Lower leg skin (tissue), 4 donors: ENCODE measurements at regions not wholly inside any gene's neighbourhood (a gene's known extent, or its start where the extent isn't known, plus 50 kb on each side); places are given as distances from the start of the nearest gene placed in this dataset.
"Not testable (repeated sequence)": the region's sequence is repeated elsewhere in the genome, so short reads cannot be mapped to it uniquely, and the experiment has no call there.

Experiments
- DNase-seq, 2 donors: peaks; one replicate each; pipeline ENCODE4 v3.0.0-alpha.2; 2019; ENCODE audit warnings: low spot score in 2 of 2
- H3K4me3 ChIP-seq: fragments of 200-600 bp; sonication (generic); 2 replicates; pipeline ENCODE4 v1.5.1; 2017; ENCODE audit warnings: mild to moderate bottlenecking, low read depth; ENCODE audit not compliant: poor library complexity, severe bottlenecking
- CTCF ChIP-seq, 3 donors: fragments of 450-650 bp; IDR thresholded peaks; one replicate each; pipeline ENCODE4 v1.5.1; 2016; ENCODE audit warnings: antibody characterized with exemption in 3 of 3, mild to moderate bottlenecking in 3 of 3, moderate library complexity in 2 of 3
- POLR2A ChIP-seq, 2 donors: fragments of 450-650 bp; IDR thresholded peaks; one replicate each; pipeline ENCODE4 v1.6.1; 2016 to 2017; ENCODE audit warnings: antibody characterized with exemption in 2 of 2, mild to moderate bottlenecking in 1 of 2, moderate library complexity in 1 of 2
- WGBS, 2 donors: methylation state at CpG; one replicate each; pipeline ENCODE4 v1.1.5; 2018; 5-methylcytosine and 5-hydroxymethylcytosine counted together
- intact Hi-C: fragments of 100-400 bp; cut with DNase I; formaldehyde crosslinking; loops from one replicate; pipeline ENCODE4 v1.15.0; 2023; ENCODE audit warnings: low total_unique reads

GRCh38 chr2:188028739-188029138 is 262.9 kb upstream of the GULP1 start:
- no peak overlapping the region for H3K4me3 ChIP-seq
- 58 to 62% methylated on average over 4 of the region's 4 CpGs for whole genome bisulfite sequencing, 2 donors
- intact Hi-C loops: no loop called here
- no peak for DNase-seq
- TF ChIP-seq CTCF (IDR thresholded peaks at IDR 0.05): no peak
- TF ChIP-seq POLR2A (IDR thresholded peaks at IDR 0.05): no peak

GRCh38 chr2:188032306-188032705 is 259.4 kb upstream of the GULP1 start:
- H3K4me3 ChIP-seq: no peak overlapping the region
- WGBS, 2 donors: 58 to 60% methylated on average over 3 of the region's 3 CpGs
- intact Hi-C loops: no loop called here
- TF ChIP-seq CTCF (IDR thresholded peaks at IDR 0.05): no peak
- TF ChIP-seq POLR2A (IDR thresholded peaks at IDR 0.05): no peak
- DNase-seq: no peak

- TF ChIP-seq POLR2A (IDR thresholded peaks at IDR 0.05) (no peak), CTCF (IDR thresholded peaks at IDR 0.05) (no peak)
- WGBS, 2 donors: 52 to 56% methylated on average over 3 of the region's 3 CpGs
- DNase-seq: no peak
- H3K4me3 ChIP-seq: no peak overlapping the region
- intact Hi-C loops: no loop called here
Measured at GRCh38 chr2:188032786-188033185, 258.9 kb upstream of the GULP1 start.

- 53 to 84% methylated on average over 1 of the region's 1 CpG for WGBS, 2 donors
- DNase-seq, intact Hi-C loops, H3K4me3 ChIP-seq: not testable (repeated sequence)
Measured at GRCh38 chr2:188033240-188033639, 258.4 kb upstream of the GULP1 start.

- WGBS, 2 donors: 64 to 87% methylated on average over 10 of the region's 10 CpGs
- intact Hi-C loops, H3K4me3 ChIP-seq, DNase-seq: not testable (repeated sequence)
Measured at GRCh38 chr2:188034102-188034501, 257.6 kb upstream of the GULP1 start.

- intact Hi-C loops, DNase-seq: not testable (repeated sequence)
- WGBS, 2 donors: 87 to 96% methylated on average over 9 of the region's 9 CpGs
Measured at GRCh38 chr2:188035377-188035776, 256.3 kb upstream of the GULP1 start.

GRCh38 chr2:188036786-188037185 is 254.9 kb upstream of the GULP1 start:
- DNase-seq, intact Hi-C loops, H3K4me3 ChIP-seq: not testable (repeated sequence)
- WGBS, 2 donors: 81 to 86% methylated on average over 5 of the region's 5 CpGs

More at GRCh38 chr2:188035377-188035776, 256.3 kb upstream of the GULP1 start:
- H3K4me3 ChIP-seq: not testable (repeated sequence)

- no peak for DNase-seq
- intact Hi-C loops: no loop called here
- TF ChIP-seq CTCF (IDR thresholded peaks at IDR 0.05): no peak
- no peak for TF ChIP-seq POLR2A (IDR thresholded peaks at IDR 0.05)
- no peak overlapping the region for H3K4me3 ChIP-seq
Measured at GRCh38 chr2:188039307-188039706, 252.4 kb upstream of the GULP1 start.
